NCI-H524 treated with DMSO at 0.1 percent for 48 hours (cell line): ENCODE measurements at regions not wholly inside any gene's neighbourhood (a gene's known extent, or its start where the extent isn't known, plus 50 kb on each side); places are given as distances from the start of the nearest gene placed in this dataset.
A peak's percentile ranks its signal among the peaks of the same experiment; 100 is the strongest.
"Not testable (repeated sequence)": the region's sequence is repeated elsewhere in the genome, so short reads cannot be mapped to it uniquely, and the experiment has no call there.

Experiments
- DNase-seq: peaks from one replicate; lab custom pipeline; 2025; lab: John Stamatoyannopoulos, UW

DNA sequence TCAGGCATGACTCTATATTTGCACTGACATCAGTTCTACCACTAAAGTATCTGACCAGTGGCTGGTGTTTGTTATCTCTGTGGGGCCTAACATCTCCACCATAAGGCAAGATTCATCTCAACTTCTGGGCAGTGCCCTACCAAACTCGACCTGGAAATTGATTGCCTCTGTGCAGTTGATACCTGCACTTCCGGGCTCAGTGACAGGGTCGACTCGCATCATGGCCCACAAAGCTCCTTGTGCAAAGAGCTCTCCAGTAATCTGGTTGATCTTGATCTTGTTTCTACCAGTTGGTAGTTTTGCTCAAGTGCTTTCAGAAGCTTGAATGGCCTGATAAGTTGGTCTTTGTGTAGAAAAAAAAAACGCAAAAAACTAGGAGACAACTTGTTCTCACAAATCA lies 501.1 kb upstream of the JAG1 start:
- no peak for DNase-seq

DNA sequence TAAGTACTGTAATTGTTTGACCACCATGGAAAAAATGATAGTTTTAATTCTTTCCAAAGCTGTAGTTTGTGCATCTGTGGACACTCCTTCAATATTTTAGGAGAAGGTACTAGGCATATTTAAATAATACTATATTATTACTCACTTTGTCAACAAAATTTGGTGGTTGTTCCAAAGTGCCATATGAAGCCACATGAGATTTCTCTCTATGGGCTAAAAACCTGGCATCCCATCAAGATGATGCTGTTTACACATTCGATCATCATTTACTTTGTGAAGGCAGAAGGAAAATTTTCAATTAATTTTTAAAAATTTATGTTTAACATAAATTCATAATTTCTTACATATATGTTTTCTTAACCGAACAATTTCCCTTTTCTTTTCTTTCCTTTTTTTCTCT lies 502.6 kb upstream of the JAG1 start:
- DNase-seq = no peak

DNA sequence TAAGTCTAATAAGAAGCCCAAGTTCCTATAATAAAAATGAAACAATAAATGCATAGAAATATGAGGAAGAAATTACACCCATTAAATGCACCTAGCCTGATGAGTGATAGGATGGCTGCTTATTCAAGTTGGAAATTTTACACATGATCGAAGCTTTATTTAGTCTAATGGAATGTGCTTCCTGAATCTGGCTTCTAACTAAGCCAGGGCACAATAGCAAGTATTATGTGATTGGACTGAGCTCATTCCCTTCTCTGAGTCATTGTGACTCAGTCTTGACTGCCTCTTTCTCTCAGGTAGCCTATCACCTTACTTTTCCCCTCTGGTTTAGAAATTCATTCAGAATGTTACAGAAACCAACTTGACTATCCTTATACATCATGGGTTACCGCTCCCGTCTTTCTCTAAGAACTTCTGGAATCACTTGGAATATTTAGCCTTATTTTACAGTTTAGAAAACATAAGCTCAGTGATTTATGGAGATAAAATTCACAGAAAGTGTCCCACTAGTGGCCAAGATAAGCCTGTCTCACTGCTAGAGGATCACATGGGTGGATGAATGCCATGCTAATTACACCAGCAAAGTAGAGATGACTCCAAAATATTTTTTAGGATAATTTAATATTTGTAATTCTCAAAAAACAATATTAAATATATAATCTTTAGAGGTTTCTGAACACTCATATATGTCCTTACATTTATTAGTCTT lies 505.3 kb upstream of the JAG1 start:
- no peak for DNase-seq

DNA sequence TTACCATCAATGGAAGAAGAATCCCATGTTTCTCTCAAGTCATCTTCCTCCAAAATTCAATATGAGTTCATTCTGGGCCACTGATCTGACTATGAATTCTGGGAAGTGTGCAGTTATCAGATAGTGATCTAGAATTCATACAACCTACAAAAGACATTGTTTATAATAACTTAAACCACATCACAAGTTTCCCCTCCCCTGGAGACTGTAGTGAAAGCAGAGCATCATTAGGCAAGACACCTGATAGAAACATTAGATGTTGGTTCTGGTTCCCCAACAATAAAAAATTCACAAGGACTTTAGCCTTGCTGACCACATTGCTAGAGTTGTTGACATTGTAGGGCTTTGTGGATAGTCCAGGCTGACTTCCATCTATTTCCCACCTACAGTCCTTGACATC lies 506.4 kb upstream of the JAG1 start:
- no peak for DNase-seq

DNA sequence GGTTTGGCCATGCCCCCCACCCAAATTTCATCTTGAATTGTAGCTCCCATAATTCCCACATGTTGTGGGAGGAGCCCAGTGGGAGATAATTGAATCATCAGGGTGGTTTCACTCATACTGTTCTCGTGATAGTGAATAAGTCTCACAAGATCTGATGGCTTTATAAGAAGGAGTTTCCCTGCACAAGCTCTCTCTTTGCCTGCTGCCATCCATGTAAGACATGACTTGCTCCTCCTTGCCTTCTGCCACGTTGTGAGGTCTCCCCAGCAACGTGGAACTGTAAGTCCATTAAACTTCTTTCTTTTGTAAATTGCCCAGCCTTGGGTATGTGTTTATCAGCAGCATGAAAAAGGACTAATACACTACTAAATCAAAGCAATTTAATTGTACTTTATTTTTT lies 507.3 kb upstream of the JAG1 start:
- DNase-seq = not testable (repeated sequence)

DNA sequence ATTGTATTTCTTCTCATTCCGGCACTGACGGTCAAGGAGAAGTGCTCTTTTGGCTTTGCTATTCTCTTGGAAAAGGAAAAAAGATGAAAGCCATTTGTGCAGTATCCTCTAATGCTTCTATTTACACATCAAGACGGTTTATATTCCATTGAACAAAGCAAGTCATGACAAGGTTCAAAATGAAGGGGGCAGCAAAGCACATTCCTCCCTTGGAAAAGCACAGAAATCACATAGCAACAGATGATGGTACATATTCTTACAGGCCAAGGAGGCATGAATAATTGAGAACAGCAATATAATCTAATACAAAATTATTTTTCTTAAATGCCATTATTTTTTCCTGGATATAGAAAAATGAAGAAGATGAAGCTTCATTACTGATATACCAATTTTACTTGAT lies 508.2 kb upstream of the JAG1 start:
- no peak for DNase-seq

DNA sequence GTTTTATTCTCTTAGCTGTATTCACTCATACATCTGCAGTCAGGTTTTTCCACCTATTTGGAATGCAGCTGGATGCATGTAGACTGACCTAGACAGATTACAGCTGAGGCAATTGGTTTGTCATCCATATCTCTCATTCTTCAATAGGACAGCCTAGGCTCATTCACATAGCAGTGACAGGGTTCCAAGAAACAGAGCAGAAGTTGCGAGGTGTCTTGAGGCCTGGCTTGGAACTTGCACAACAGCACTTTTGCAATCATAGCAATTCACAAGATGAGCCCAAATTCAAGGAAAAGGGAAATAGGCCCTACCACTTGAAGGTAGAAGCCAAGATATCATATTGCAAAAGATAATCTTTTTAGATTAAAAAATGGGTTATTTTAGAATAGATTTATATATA lies 508.9 kb upstream of the JAG1 start:
- DNase-seq = no peak

DNA sequence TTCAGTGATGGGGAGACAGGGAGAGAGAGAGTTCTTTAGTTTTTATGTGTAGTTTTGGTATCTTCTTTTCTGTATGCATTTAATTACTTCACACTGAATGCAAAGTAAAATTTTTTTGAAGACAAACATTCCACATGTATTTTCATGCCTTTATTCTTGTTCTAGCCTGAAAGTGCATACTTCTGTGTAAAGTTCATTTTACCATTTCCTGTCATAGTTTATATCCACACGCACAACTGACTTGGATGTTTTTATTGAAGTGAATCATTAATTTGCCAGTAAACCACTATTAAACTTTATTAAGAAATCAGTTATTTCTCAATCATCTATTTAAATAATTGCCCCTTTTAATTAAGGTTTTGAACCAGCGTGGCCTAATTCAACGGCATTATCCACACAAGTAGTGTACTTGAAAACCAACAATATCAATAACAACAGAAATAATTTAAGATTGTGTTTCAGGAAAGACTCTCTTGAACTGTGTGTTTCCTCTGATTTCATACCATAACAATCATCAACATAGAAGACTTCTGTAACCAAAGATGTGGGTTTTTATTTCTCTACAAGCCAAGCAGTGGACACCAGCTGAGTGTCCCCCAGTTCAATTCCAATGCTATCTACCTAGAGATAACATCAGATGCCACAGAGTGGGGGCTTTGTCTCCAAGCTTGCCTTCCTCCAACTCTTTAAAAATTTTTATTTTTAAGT lies 512.7 kb upstream of the JAG1 start:
- DNase-seq = no peak

DNA sequence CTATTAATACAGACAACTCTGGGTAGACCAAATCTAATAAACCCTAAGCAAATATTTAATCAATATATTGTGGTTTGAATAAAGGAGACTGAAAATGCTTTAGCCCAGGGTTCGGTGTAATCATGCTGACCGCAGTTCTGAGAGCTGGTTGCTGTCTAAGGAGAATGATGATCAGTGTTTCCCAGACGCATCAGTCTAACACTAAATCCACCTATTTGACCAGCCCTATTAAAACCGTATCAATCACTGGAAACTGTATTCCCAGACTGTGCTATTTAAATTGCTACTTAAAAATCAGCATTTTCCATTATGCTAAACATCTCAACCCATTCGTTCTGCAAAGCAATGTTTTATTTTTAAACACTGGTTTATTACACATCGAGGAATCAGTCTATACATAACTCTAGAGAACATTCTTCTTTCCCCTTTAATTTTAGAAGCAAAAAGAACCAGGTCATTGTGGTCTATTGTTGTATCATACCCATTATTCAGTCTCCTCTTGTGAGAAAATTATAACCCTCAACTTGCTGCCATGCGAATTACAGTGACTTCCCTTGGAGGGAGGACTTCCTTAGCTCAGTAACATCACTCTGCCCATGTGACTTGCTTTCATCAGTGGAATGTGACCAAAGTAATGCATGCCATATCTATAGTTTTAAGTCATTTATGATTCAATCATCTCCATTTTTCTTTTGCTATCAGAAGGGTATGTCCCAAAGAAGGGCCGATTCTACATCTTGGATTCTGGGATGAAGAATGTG lies 515.2 kb upstream of the JAG1 start:
- no peak for DNase-seq

DNA sequence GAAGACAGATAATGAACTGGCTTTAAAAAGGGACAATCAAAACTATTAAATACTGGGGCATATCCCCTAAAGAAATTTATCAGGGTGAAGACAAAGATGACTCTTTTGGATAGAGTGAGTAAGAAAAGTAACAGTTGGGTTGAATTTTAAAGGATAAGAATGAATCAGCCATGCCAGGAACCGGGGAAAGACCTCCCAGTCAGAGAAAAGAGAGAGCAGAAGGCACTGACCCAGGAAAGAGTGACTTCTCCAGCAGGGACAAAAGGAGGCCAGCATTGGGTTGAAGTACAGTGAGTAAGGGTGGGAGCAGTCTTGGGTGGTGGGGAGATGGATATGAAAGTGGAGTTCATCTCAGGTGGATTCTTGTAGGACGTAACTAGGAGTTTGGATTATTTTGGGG lies 516.9 kb upstream of the JAG1 start:
- no peak for DNase-seq

DNA sequence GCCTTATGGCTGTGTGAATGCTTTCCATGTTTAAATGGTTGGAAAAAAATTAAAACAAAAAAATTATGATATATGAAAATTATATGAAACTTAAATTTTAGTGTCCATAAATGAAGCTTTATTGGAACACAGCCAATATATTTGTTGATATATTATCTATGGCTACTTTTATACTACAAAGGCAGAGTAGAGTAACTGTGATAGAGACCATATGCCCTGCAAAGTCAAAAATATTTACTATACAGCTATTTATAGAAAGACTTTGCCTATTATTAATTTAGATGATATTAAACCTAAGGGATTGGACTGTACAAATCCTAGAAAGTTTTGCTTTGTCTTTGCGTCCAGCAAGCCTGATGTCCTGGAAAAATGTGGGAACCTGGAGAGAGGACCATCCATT lies 518.3 kb upstream of the JAG1 start:
- DNase-seq = no peak

DNA sequence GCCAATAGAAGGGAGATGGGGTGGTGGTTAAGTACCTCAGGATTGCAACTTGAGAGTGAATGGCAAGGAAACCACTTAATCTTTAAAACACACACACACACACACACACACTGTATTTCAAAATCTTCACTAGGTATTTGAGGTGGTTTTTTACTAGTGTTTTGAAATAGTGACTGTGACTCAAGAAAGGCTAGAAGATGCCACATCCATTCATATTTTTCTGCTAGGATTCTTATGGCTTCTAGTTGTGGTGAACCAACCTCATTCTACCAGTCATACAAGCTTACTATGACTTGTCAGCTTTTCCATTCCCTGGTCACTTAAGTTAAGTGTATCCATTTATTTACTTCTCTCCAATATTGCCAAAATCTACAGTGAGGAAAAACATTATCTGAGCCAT lies 519.4 kb upstream of the JAG1 start:
- DNase-seq = no peak

DNA sequence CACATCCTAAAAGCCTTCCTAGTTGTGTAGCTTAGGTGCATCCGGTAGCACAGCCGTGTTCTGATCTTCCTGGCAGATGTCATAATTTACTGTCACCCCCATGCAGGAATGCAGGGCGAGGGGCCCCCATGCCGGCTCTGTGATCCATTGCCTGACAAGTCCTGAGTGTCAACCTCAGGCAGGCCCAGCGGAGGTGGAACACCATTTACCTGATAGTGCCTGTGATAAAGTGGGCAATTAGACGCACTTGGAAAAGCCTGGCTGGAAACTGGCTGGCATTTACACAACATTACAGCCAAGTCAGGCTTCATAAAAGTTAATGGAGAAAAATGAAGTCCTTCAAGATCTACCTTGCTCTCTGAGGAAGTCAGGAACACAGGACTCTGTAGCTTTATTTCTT lies 521.4 kb upstream of the JAG1 start:
- no peak for DNase-seq

DNA sequence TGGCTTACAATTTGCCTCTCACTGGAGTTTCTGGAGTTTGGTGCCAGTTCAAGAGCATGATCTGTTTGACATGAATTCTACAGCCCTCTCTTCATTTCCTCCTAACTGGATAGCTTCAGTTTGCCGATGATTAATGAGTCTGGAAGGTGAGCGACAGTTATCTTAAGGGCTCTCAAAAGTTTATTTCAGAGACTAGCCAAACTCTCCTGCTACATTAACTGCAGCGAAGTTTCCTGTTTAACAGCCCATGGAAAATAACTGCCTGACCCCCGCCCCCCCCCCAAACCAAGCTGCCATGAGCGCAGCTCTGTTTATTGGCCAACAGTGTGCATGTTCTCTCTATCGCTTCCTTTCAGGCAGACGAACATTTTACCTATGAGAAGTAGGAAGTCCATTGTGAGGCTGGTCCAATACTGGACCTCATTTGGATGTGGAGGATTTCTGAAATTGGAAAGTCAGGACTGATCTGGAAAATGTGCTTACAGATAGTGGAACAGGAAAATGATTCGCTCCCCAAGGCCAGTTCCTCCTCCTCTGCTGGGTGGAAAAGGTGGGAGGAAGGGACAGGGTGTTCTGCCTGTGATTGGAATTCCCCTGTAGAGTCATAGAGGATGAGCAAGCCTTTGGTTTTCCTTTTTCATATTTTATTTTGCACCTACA lies 522.2 kb upstream of the JAG1 start:
- DNase-seq = no peak

DNA sequence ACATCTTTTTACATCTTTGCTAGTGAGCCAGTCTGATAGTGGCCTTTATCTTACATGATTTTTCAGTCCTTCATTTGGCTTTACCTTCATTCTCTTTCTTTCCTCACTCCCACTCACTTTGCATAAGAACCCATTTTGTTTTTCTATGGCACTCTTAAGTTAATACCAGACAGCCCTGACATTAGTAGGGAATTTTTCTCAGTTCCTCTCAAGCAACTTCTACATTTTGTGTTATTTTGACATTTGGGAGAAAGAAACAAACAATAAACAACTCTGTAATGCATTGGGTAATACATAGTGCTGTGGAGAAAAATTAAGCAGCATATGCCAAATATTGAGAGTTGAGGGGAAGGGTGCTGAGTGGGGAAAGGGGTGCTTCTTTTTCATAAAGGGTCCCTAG lies 524.1 kb upstream of the JAG1 start:
- no peak for DNase-seq

DNA sequence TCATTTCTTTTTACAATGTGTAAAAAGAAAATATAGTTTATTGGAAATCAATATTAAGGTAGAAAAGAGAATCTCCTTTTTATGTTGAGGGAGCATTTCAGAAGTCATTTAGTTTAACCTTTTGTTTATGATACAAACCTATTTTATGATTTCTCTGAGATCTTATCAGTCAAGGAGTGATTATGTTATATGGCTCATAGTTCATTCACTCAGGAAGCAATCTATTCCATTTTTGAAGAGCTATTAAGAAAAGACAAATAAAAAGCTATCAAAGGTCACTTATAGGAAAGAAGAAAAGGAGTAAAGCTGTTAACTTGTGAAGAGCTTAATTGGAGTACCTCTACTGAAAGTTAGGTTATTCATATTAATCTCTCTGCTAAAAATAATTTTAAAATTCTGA lies 526.6 kb upstream of the JAG1 start:
- DNase-seq = no peak

DNA sequence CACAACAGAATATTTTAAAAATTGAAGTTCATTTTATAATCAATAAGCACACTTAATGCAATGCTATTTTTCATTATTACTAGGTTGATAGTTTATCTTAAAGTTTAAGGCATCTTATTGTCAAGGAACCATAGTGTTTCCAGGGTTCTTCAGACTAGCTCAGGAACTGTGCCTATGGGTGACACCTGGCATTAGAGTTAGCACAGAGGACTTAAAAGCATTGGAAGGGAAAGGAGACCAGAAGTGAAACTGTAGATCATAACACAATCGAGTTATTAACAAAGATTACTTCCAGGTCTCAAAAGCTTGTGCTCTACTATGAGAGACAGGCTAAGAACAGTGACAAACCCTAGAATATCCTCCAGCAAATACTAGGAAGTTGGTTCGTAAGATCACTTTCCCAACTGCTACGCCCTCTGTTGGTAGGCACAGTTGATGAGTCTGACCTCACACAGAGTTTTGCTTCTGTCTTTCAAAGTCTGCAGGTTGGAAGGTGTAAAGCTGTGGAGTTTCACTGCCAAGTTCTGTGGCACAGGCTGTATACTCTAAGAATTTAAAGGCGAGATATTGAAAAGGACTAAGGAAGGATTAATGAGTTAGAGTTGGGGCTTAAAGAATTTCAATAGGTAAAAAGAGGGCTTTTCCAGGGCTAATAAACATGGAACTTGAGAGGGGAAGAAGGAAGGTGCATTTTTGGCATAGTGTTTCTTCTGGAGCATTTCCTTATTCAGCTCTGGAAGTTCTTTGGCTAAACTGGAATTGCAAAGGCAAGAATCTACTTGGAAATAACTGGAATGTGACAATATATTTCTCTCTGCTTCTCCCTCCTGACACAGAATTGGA lies 531.3 kb upstream of the JAG1 start:
- peak; percentile 15 for DNase-seq

DNA sequence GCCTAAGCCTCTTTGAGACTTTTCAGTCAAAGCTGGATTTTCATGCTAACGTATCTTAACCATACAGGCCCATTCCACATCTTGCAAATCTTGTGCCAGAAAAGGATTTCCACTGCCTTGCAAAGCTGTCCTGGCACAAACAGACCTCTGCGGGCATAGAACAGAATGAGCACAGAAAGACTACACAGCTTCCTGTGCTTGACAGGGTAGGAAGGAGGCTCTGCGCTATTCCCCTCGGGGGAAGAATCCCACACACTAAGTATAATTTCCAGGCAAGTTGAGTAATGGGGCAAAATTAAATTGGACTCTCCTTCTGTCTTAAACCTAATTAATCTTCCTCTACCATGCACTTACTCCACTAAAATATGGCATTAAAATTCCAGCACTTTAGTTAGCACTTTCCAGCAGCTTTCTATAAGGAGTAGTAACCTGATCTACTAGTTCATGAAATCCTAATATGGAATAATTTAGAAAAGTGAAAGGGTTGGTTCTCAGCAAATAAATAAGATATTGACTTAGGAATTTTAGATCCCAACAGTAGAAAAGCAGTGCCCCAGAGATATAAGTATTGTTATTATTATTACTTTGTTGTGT lies 532.1 kb upstream of the JAG1 start:
- DNase-seq = no peak

DNA sequence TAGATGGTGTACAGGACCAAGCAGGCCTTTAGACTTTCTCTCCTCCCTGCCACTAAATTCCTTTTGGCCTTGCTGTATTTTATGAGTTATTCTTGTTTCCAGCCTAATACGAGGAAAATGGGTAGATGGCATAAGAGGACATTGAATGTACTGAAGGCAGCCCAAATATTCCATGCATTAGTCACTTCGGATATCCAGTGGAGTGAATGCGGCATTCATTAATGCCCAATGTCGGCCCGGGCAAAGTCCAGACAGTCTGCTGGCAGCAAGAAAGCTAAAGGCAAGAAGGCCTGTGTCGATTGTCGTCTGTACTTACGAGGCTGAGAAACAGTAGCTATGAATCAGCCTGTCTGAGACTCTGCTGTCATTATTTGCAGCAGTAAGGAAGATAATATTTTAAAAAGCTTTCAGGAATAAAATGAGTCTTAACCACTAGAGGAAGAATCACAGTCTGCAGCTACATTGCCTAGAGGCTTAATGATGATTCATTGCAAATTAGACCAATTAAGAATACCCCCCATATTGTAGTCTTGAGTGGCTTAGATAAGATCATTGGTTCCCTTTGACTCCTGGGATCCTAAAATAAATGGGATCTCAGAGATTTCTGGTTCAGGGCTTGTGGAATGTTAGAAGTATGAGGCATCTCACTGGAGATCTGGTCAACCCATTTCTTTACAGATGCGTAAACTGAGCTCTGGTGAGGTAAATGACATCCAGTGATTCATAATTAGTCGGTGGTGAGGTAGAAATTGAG lies 534.1 kb upstream of the JAG1 start:
- DNase-seq = no peak

DNA sequence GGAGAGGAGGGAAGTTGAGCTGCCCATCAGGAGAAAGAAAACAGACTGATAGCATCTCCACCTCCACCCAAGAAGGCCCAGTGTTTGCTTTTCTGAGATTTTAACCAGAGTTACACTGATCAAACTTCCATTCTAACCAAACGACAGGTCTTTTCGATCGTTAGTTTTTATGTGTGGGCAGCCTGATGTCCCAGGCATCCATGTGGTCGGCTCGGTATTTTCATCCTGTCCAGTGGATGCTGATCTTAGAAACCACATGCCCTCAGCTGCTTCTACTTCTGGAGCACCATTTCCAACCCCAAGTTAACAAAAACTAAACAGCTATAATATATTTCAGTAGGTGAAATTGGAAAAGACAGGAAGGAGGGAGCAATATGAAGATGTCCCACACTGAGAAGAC lies 536.8 kb upstream of the JAG1 start:
- no peak for DNase-seq

DNA sequence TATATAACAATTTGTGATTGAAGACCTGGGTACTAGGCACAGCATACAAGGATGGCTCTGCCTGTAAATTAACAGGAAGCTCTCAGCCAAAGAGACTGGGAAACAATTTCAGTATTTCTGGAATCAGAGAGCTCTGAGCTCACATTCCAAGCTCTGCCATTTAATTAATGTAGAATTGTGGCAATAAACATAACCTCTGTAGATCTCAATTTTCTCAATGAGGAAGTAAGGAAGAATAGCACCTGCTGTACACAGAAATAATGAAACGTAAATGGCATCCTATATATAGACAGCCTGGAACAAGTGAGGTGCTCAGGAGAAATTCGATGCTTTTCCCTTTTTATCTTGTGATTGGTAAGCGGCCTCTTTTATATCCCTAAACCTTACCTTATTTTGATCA lies 538.5 kb upstream of the JAG1 start:
- DNase-seq = no peak
